Stomach (tissue), 8 donors: ENCODE measurements at regions not wholly inside any gene's neighbourhood (a gene's known extent, or its start where the extent isn't known, plus 50 kb on each side); places are given as distances from the start of the nearest gene placed in this dataset.

Experiments
- DNase-seq, 2 donors: peaks; one replicate each; pipeline versions ENCODE4 v3.0.0 to v3.0.0-alpha.2; 2013 to 2019
- H3K27ac ChIP-seq, 5 donors: fragments of 200-600 bp in 4 of 5; sonication (generic) in 4 of 5; one replicate each; pipeline ENCODE4 v1.5.1; 2013 to 2019; ENCODE audit warnings: mild to moderate bottlenecking in 1 of 5, moderate library complexity in 1 of 5
- H3K27me3 ChIP-seq, 3 donors: fragments of 200-600 bp; sonication (generic); one replicate each; pipeline ENCODE4 v1.5.1; 2017 to 2019; ENCODE audit warnings: mixed run types in 1 of 3
- H3K36me3 ChIP-seq, 4 donors: fragments of 200-600 bp; sonication (generic); 1 replicate in 3 of 4; 2 replicates in 1 of 4; pipeline ENCODE4 v1.5.1; 2016 to 2019
- H3K4me1 ChIP-seq, 4 donors: fragments of 200-600 bp; sonication (generic); one replicate each; pipeline ENCODE4 v1.5.1; 2016 to 2019
- H3K4me3 ChIP-seq, 4 donors: fragments of 200-600 bp; sonication (generic) in 3 of 4; one replicate each; pipeline ENCODE4 v1.5.1; 2016 to 2019; ENCODE audit warnings: mild to moderate bottlenecking in 1 of 4
- H3K9me3 ChIP-seq, 4 donors: fragments of 200-600 bp; sonication (generic); one replicate each; pipeline ENCODE4 v1.5.1; 2016 to 2019
- CTCF ChIP-seq, 7 experiments: fragments of 450-650 bp in 4 of 7; fragments of 200-600 bp in 3 of 7; sonication (generic) in 3 of 7; IDR thresholded peaks; one replicate each; pipeline ENCODE4 v1.5.1; 2016 to 2019; ENCODE audit warnings: antibody characterized with exemption in 7 of 7, control low read depth in 2 of 7, mild to moderate bottlenecking in 1 of 7
- EP300 ChIP-seq: sonication (generic); formaldehyde crosslinking; IDR thresholded peaks from one replicate; pipeline ENCODE4 v1.6.1; 2017; ENCODE audit warnings: antibody characterized with exemption
- POLR2A ChIP-seq, 4 donors: fragments of 450-650 bp; IDR thresholded peaks; one replicate each; pipeline ENCODE4 v1.6.1; 2016; ENCODE audit warnings: antibody characterized with exemption in 4 of 4, control low read depth in 2 of 4, mild to moderate bottlenecking in 1 of 4, moderate library complexity in 1 of 4
- POLR2AphosphoS5 ChIP-seq, 3 donors: sonication (generic); formaldehyde crosslinking; IDR thresholded peaks; one replicate each; pipeline ENCODE4 v1.6.1; 2016; ENCODE audit warnings: antibody characterized with exemption in 3 of 3
- WGBS, 5 donors: extraction: QIAGEN DNeasy Blood & Tissue Kit in 3 of 5; methylation state at CpG; one replicate each; pipeline versions ENCODE4 v1.1.5 to v1.1.7; 2013 to 2018; 5-methylcytosine and 5-hydroxymethylcytosine counted together
- intact Hi-C: fragments of 100-400 bp; cut with DNase I; formaldehyde crosslinking; loops from one replicate; pipeline ENCODE4 v1.15.1; 2023; ENCODE audit warnings: low total_unique reads
- donor health status: healthy with polysubstance abuse.
- donor health status: Bipolar disorder and iron deficiency.
- donor health status: healthy.

- DNase-seq, result no peak
- Histone ChIP-seq H3K27me3 (peaks cover 0 to 11% (median 0%) of the 10 kb centered on the region in 3 donors), H3K4me1 (no peaks in the 10 kb centered on the region), H3K9me3 (peaks cover 0 to 6% (median 2%) of the 10 kb centered on the region in 4 donors), H3K27ac (no peak overlapping the region), H3K36me3 (no peaks in the 10 kb centered on the region), H3K4me3 (no peak overlapping the region)
- intact Hi-C loops, result no loop called here
- WGBS, 5 donors, result 82 to 86% (median 82%) methylated on average over 20 of the region's 20 CpGs
- TF ChIP-seq POLR2A (IDR thresholded peaks at IDR 0.05) (no peak), POLR2AphosphoS5 (IDR thresholded peaks at IDR 0.05) (no peak), CTCF (IDR thresholded peaks at IDR 0.05) (no peak), EP300 (no peak)
These were observed 143.3 kb upstream of the PPP2R2D start for GRCh38 chr10:131757285-131758058.

DNA sequence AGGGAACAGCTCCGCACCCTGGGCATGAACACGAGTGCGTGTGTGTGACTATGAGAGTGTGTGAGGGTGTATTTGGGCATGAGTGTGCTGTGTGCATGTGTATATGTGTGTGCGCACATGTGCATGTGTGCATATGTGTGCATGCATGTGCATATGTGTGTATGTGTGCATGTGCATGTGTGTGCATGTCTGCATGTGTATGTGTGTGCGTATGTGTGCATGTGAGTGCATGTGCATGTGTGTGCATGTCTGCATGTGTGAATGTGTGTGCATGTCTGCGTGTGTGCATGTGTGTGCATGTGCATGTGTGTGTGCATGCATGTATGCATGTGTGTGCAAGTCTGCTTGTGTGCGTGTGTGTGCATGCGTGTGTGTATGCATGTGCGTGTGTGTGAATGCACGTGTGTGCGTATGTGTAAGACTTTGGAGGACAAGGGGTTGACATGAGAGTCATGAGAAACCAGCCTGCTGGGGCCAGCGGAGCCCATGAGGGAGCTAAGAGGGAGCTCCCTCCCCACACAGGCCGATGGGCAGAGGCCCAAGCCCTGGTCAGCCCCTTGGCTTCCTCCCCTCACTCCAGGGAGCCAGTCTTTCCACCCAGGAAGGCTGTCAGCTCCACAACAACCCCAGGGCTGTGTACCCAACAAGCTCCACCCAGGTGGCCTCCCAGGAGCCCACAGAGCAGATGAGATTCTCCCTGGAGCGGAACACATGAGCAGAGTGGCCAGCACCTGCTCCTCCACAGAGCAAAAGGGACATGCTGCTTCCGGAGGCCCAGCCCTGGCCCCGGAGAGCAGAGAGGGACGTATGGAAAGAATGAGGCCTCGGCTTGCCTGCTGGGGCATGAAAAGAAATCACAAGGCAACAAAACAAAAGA lies 142.5 kb upstream of the PPP2R2D start:
- Histone ChIP-seq H3K27ac (no peak overlapping the region), H3K4me3 (no peak overlapping the region), H3K36me3 (no peaks in the 10 kb centered on the region), H3K27me3 (peaks cover 0 to 16% (median 4%) of the 10 kb centered on the region in 3 donors), H3K9me3 (peaks cover 0 to 6% (median 2%) of the 10 kb centered on the region in 4 donors), H3K4me1 (no peaks in the 10 kb centered on the region)
- TF ChIP-seq EP300, result no peak
- no peak for TF ChIP-seq POLR2AphosphoS5 (IDR thresholded peaks at IDR 0.05)
- TF ChIP-seq CTCF (IDR thresholded peaks at IDR 0.05), result no peak
- no peak for TF ChIP-seq POLR2A (IDR thresholded peaks at IDR 0.05)
- intact Hi-C loops, result no loop called here
- WGBS, 5 donors, result 75 to 81% (median 76%) methylated on average over 18 of the region's 18 CpGs
- peak in 1 of 2 donors; percentile 24 for DNase-seq

- H3K9me3 ChIP-seq, result peaks cover 0 to 6% (median 2%) of the 10 kb centered on the region in 4 donors
- no peak overlapping the region for H3K27ac ChIP-seq
- TF ChIP-seq POLR2AphosphoS5 (IDR thresholded peaks at IDR 0.05) (no peak), EP300 (no peak), POLR2A (IDR thresholded peaks at IDR 0.05) (no peak), CTCF (IDR thresholded peaks at IDR 0.05) (no peak)
- 69 to 74% (median 72%) methylated on average over 3 to 9 of the region's 9 CpGs for WGBS, 5 donors
- H3K27me3 ChIP-seq, result peaks cover 0 to 16% (median 4%) of the 10 kb centered on the region in 3 donors
- H3K36me3 ChIP-seq, result no peaks in the 10 kb centered on the region
- no peak overlapping the region for H3K4me3 ChIP-seq
- no peaks in the 10 kb centered on the region for H3K4me1 ChIP-seq
- DNase-seq, result no peak
- intact Hi-C loops, result no loop called here
These were observed 141.9 kb upstream of the PPP2R2D start for GRCh38 chr10:131758939-131759301.

- TF ChIP-seq POLR2AphosphoS5 (IDR thresholded peaks at IDR 0.05), result no peak
- no peak for TF ChIP-seq POLR2A (IDR thresholded peaks at IDR 0.05)
- no peak for TF ChIP-seq CTCF (IDR thresholded peaks at IDR 0.05)
- TF ChIP-seq EP300, result no peak
- no peak for DNase-seq
- H3K36me3 ChIP-seq, result no peaks in the 10 kb centered on the region
- intact Hi-C loops, result no loop called here
- peaks cover 0 to 6% (median 2%) of the 10 kb centered on the region in 4 donors for H3K9me3 ChIP-seq
- no peak overlapping the region for H3K4me3 ChIP-seq
- H3K27ac ChIP-seq, result no peak overlapping the region
- H3K27me3 ChIP-seq, result peaks cover 0 to 16% (median 4%) of the 10 kb centered on the region in 3 donors
- 91 to 94% (median 93%) methylated on average over 15 of the region's 15 CpGs for WGBS, 5 donors
- no peaks in the 10 kb centered on the region for H3K4me1 ChIP-seq
These were observed 141.5 kb upstream of the PPP2R2D start for GRCh38 chr10:131759347-131759746.
